ENCODE measurements at regions not wholly inside any gene's neighbourhood (a gene's known extent, or its start where the extent isn't known, plus 50 kb on each side); places are given as distances from the start of the nearest gene placed in this dataset.
"Not testable (repeated sequence)": the region's sequence is repeated elsewhere in the genome, so short reads cannot be mapped to it uniquely, and the experiment has no call there.

DNA sequence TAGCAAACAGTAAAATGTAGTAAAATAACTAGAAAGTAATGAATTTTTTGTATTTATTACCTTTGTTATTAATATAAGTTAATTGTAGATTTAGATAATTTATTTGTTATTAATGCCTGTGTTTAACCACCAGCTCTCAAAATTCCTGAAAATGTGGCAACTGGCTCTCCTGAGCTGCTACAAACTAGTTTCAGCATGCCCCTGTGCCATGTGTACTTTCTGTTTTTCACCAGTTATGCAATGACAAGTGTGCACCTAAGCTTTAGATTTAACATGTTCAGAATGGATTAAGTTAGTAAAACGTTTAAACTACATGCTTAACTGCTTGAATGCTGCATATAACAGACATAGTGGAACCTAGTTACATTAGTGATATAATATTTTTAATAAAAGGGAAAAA, 88.1 kb downstream of the POSTN start:
- Histone ChIP-seq H3K4me1 (no peaks in the 10 kb centered on the region), H3K27me3 (no peaks in the 10 kb centered on the region), H3K27ac (no peak overlapping the region), H3K36me3 (no peaks in the 10 kb centered on the region), H3K4me3 (no peak overlapping the region), H3K9me3 (no peaks in the 10 kb centered on the region)
- no peak for DNase-seq (ENCODE audit: low spot score)
- TF ChIP-seq, protein P1, sequence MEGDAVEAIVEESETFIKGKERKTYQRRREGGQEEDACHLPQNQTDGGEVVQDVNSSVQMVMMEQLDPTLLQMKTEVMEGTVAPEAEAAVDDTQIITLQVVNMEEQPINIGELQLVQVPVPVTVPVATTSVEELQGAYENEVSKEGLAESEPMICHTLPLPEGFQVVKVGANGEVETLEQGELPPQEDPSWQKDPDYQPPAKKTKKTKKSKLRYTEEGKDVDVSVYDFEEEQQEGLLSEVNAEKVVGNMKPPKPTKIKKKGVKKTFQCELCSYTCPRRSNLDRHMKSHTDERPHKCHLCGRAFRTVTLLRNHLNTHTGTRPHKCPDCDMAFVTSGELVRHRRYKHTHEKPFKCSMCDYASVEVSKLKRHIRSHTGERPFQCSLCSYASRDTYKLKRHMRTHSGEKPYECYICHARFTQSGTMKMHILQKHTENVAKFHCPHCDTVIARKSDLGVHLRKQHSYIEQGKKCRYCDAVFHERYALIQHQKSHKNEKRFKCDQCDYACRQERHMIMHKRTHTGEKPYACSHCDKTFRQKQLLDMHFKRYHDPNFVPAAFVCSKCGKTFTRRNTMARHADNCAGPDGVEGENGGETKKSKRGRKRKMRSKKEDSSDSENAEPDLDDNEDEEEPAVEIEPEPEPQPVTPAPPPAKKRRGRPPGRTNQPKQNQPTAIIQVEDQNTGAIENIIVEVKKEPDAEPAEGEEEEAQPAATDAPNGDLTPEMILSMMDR (IDR thresholded peaks at IDR 0.05): no peak

DNA sequence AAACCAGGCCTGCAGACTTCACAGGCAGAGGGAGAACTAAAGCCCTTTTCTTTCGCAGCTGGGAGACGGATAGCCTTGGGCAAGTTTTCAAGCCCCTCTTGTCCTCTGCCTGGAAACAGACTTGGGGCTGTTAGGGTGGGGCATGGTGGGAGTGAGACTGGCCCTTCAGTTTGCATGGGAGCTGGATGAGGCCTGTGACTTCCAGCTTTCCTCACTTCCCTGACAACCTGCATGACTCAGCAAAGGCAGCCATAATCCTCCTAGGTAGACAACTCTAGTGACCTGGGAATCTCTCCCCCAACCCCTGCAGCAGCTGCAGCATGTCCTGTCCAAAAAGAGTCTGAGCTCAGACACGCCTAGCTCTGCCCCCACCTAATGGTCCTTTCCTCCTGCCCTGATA, 93.0 kb downstream of the POSTN start:
- Histone ChIP-seq H3K4me1 (no peaks in the 10 kb centered on the region), H3K4me3 (no peak overlapping the region), H3K36me3 (no peaks in the 10 kb centered on the region), H3K27me3 (no peaks in the 10 kb centered on the region), H3K9me3 (no peaks in the 10 kb centered on the region), H3K27ac (no peak overlapping the region)
- TF ChIP-seq, protein P1 (IDR thresholded peaks at IDR 0.05): no peak
- DNase-seq (ENCODE audit: low spot score): no peak

DNA sequence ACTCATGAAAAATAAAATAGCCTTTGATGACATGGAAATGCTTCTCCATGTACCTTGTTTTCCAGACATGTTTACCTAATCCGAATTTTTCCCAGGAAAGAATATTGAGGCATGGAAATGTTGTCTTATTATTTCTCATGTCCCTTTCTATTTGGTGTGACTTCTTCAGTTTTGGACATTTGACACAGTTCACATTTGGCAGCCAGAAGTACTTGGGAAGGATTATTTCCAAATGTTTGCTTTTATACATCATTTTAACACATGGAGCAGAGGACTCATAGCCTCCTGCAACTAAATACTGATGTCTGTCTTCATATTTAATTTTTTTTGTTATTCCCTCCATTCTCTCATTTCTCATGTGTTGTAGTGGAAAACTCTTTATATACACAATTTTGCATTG, 94.3 kb downstream of the POSTN start:
- TF ChIP-seq, protein P1 (IDR thresholded peaks at IDR 0.05): no peak
- no peak overlapping the region for H3K4me3 ChIP-seq
- H3K36me3 ChIP-seq: no peaks in the 10 kb centered on the region
- H3K4me1 ChIP-seq: no peaks in the 10 kb centered on the region
- no peak for DNase-seq (ENCODE audit: low spot score)
- no peak overlapping the region for H3K27ac ChIP-seq
- no peaks in the 10 kb centered on the region for H3K27me3 ChIP-seq
- no peaks in the 10 kb centered on the region for H3K9me3 ChIP-seq

DNA sequence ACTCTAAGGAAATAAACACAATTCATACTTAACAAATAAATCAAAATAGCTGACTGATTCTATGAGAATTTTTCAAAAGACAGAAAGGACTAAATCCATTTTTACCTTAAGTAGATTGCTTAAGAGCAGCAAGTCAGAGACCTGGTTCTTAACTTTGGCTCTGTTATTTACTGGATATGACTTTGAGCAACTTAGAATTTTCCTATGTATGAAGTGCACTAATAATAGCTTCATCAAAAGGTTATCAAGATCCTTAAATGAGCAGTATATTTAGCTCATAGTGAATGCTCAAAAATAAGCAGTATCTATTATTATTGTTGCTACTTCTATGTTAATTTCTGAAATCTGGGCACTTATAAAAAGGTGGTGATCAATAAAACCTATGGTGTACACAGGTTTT, 95.3 kb downstream of the POSTN start:
- Histone ChIP-seq H3K27ac (no peak overlapping the region), H3K27me3 (no peaks in the 10 kb centered on the region), H3K9me3 (no peaks in the 10 kb centered on the region), H3K36me3 (no peaks in the 10 kb centered on the region), H3K4me1 (no peaks in the 10 kb centered on the region), H3K4me3 (no peak overlapping the region)
- TF ChIP-seq, protein P1 (IDR thresholded peaks at IDR 0.05): no peak
- DNase-seq (ENCODE audit: low spot score): no peak

DNA sequence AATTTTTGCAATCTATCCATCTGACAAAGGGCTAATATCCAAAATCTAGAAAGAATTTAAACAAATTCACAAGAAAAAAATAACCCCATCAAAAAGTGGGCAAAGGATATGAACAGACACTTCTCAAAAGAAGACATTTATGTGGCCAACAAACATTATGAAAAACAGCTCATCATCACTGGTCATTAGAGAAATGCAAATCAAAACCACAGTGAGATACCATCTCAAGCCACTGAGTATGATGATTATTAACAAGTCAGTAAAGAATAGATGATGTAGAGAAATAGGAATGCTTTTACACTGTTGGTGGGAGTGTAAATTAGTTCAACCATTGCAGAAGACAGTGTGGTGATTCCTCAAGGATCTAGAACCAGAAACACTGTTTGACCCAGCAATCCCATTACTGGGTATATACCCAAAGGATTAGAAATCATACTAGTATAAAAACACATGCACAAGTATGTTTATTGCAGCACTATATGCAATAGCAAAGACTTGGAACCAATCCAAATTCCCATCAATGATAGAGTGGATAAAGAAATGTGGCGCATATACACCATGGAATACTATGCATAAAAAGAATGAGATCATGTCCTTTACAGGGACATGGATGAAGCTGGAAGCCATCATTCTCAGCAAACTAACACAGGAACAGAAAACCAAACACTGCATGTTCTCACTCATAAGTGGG, 96.1 kb downstream of the POSTN start:
- H3K27ac ChIP-seq; H3K36me3 ChIP-seq; DNase-seq (ENCODE audit: low spot score); H3K27me3 ChIP-seq; H3K4me3 ChIP-seq; H3K9me3 ChIP-seq; H3K4me1 ChIP-seq: not testable (repeated sequence)

DNA sequence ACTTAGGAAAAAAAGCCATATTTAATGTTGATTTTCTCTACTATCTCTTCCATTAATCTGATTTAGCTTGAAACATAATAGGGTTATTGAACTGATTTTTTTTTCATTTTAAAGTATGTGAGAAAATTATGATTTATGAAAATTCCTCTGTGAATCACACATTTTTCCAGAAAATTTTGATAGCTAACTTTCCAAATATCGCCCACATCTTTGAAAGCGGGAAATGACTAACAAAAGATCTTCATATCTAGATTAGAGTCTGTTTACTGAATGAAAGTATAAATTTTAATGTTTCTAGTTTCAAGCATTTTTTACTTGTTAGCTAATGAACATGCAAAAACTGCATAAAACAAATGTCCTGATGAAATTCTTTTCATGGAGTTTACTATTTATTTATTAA, 97.4 kb downstream of the POSTN start:
- TF ChIP-seq, protein P1 (IDR thresholded peaks at IDR 0.05): no peak
- no peaks in the 10 kb centered on the region for H3K27me3 ChIP-seq
- no peak overlapping the region for H3K4me3 ChIP-seq
- no peaks in the 10 kb centered on the region for H3K9me3 ChIP-seq
- H3K4me1 ChIP-seq: no peaks in the 10 kb centered on the region
- H3K36me3 ChIP-seq: no peaks in the 10 kb centered on the region
- no peak overlapping the region for H3K27ac ChIP-seq
- no peak for DNase-seq (ENCODE audit: low spot score)

All from right atrium auricular region (tissue), 2 donors.